Trophoblast cell (in vitro differentiated cells and primary cell): ENCODE measurements at regions not wholly inside any gene's neighbourhood (a gene's known extent, or its start where the extent isn't known, plus 50 kb on each side); places are given as distances from the start of the nearest gene placed in this dataset.

Source experiments
- DNase-seq, 2 donors: peaks; one replicate each; pipeline ENCODE4 v3.0.0-alpha.2; 2016
- H2AFZ ChIP-seq: 2 replicates; pipeline ENCODE4 v1.6.1; 2013; ENCODE audit warnings: low read length, moderate library complexity, mild to moderate bottlenecking; ENCODE audit not compliant: insufficient read depth, poor library complexity
- H2AK5ac ChIP-seq: 2 replicates; pipeline ENCODE4 v1.6.1; 2013; ENCODE audit warnings: mild to moderate bottlenecking, low read length
- H2BK120ac ChIP-seq: 2 replicates; pipeline ENCODE4 v1.6.1; 2013; ENCODE audit warnings: low read length, mild to moderate bottlenecking, moderate library complexity; ENCODE audit not compliant: insufficient read depth, poor library complexity
- H2BK12ac ChIP-seq: 2 replicates; pipeline ENCODE4 v1.6.1; 2013; ENCODE audit warnings: mild to moderate bottlenecking, low read length, moderate library complexity
- H2BK5ac ChIP-seq: 2 replicates; pipeline ENCODE4 v1.6.1; 2013; ENCODE audit warnings: low read length, low read depth, moderate library complexity, mild to moderate bottlenecking; ENCODE audit not compliant: poor library complexity
- H3K14ac ChIP-seq: 2 replicates; pipeline ENCODE4 v1.6.1; 2013; ENCODE audit warnings: mild to moderate bottlenecking, low read length
- H3K18ac ChIP-seq: 2 replicates; pipeline ENCODE4 v1.6.1; 2013; ENCODE audit warnings: mild to moderate bottlenecking, low read length
- H3K23ac ChIP-seq: 2 replicates; pipeline ENCODE4 v1.6.1; 2013; ENCODE audit warnings: low read length
- H3K27ac ChIP-seq: 2 replicates; pipeline ENCODE4 v1.5.1; 2013; ENCODE audit warnings: low read depth, mild to moderate bottlenecking, inconsistent platforms, low read length, moderate library complexity
- H3K27me3 ChIP-seq: 2 replicates; pipeline ENCODE4 v1.6.1; 2013; ENCODE audit warnings: inconsistent platforms, mild to moderate bottlenecking, low read length, moderate library complexity; ENCODE audit not compliant: insufficient read depth
- H3K36me3 ChIP-seq, 2 experiments: 1 replicate in 1 of 2; 2 replicates in 1 of 2; pipeline ENCODE4 v1.6.1; 2013; ENCODE audit warnings: low read length in 2 of 2, mild to moderate bottlenecking in 2 of 2, moderate library complexity in 1 of 2; ENCODE audit not compliant: insufficient read depth in 2 of 2, control insufficient read depth in 1 of 2
- H3K4ac ChIP-seq: 2 replicates; pipeline ENCODE4 v1.6.1; 2013; ENCODE audit warnings: low read depth, mild to moderate bottlenecking, low read length, moderate library complexity
- H3K4me1 ChIP-seq, 2 experiments: 1 replicate in 1 of 2; 2 replicates in 1 of 2; pipeline ENCODE4 v1.6.1; 2013; ENCODE audit warnings: low read length in 2 of 2, mild to moderate bottlenecking in 2 of 2, moderate library complexity in 1 of 2; ENCODE audit not compliant: insufficient read depth in 2 of 2, control insufficient read depth in 1 of 2
- H3K4me2 ChIP-seq: 2 replicates; pipeline ENCODE4 v1.6.1; 2013; ENCODE audit warnings: inconsistent platforms, mild to moderate bottlenecking, low read length, moderate library complexity
- H3K4me3 ChIP-seq: 2 replicates; pipeline ENCODE4 v1.5.1; 2013; ENCODE audit warnings: mild to moderate bottlenecking, low read depth, low read length, inconsistent platforms
- H3K79me1 ChIP-seq: one replicate; pipeline ENCODE4 v1.6.1; 2013; ENCODE audit warnings: low read length
- H3K79me2 ChIP-seq: 2 replicates; pipeline ENCODE4 v1.6.1; 2013; ENCODE audit warnings: low read length, mild to moderate bottlenecking; ENCODE audit not compliant: control insufficient read depth, insufficient read depth, poor library complexity
- H3K9ac ChIP-seq: 2 replicates; pipeline ENCODE4 v1.6.1; 2013; ENCODE audit warnings: mild to moderate bottlenecking, low read length
- H3K9me3 ChIP-seq: 2 replicates; pipeline ENCODE4 v1.6.1; 2013; ENCODE audit warnings: low read depth, mild to moderate bottlenecking, control low read depth, inconsistent platforms, low read length; ENCODE audit not compliant: insufficient read depth
- H4K12ac ChIP-seq: 2 replicates; pipeline ENCODE4 v1.6.1; 2013; ENCODE audit warnings: low read depth, mild to moderate bottlenecking, low read length, moderate library complexity
- H4K8ac ChIP-seq: 2 replicates; pipeline ENCODE4 v1.6.1; 2013; ENCODE audit warnings: low read depth, mild to moderate bottlenecking, low read length, moderate library complexity
- H4K91ac ChIP-seq: one replicate; pipeline ENCODE4 v1.6.1; 2013; ENCODE audit warnings: low read depth, mild to moderate bottlenecking, low read length, moderate library complexity
- WGBS: extraction: QIAGEN DNeasy Blood & Tissue Kit; methylation state at CpG from one replicate; pipeline ENCODE4 v1.1.7; 2013; ENCODE audit warnings: missing lambda C conversion rate; ENCODE audit not compliant: insufficient read length, insufficient coverage; ENCODE audit errors: extremely low coverage; 5-methylcytosine and 5-hydroxymethylcytosine counted together

DNA sequence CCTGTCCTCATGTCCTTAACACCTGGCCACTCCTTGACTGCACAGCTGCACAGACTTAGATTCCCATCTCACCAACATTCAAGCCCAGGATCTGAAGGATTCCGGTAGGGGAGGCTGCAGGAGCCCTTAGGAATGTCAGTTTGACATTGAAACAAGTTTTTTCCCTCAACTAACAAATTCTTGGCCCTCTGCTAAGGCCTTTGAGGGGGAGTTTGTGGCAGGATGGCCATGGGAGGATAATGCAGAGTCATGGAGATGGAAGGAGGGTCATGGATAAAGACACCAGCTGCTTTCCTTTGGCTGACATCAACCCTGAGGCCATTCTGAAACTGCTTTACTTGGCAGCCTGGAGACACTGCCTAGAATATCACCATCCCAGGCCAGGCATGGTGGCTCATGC is 63.4 kb upstream of the PPP2R5A start:
- Histone ChIP-seq H3K27me3 (no peaks in the 10 kb centered on the region), H3K79me1 (no peaks in the 10 kb centered on the region), H4K91ac (no peak overlapping the region), H3K9ac (no peak overlapping the region), H3K23ac (no peak overlapping the region), H3K36me3 (no peaks in the 10 kb centered on the region), H3K14ac (no peak overlapping the region), H3K18ac (no peak overlapping the region), H3K79me2 (no peaks in the 10 kb centered on the region), H2BK5ac (no peak overlapping the region), H2AFZ (no peak overlapping the region), H3K4me1 (peaks cover 2 to 4% of the 10 kb centered on the region in 2 experiments), H2AK5ac (no peak overlapping the region), H2BK120ac (no peak overlapping the region), H3K4me3 (no peak overlapping the region), H3K9me3 (no peaks in the 10 kb centered on the region), H2BK12ac (no peak overlapping the region), H3K27ac (no peak overlapping the region), H3K4ac (no peak overlapping the region), H4K8ac (no peak overlapping the region), H4K12ac (no peak overlapping the region), H3K4me2 (no peak overlapping the region)
- WGBS = no CpG with 5 or more reads among the region's 1 CpG
- DNase-seq = peak; percentile 60 to 84

DNA sequence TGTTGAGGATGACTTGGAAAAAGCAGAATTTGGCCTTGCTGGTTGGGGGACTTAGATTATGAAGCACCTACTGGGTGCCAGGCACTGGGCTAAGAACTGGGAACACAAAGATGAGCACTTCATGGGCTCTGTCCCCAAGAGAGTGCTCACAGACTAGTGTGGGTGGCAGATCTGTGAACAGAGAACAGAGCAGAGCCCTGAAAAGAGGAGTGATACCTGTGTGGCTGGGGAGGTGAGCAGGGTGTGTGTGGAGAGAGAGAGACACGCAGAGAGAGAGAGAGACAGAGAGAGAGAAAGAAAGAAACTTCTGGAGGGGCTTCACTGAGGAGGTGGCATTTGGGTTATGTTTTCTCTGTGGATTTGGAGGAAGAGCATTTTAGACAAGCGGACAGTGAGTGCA is 61.1 kb upstream of the PPP2R5A start:
- no peak overlapping the region for H2BK120ac ChIP-seq
- WGBS = no CpG with 5 or more reads among the region's 2 CpGs
- no peak for DNase-seq

GRCh38 chr1:212225416-212225815 is 59.8 kb upstream of the PPP2R5A start:
- no peak overlapping the region for H2BK12ac ChIP-seq
- H2BK5ac ChIP-seq = no peak overlapping the region
- no peak overlapping the region for H3K18ac ChIP-seq
- no peak overlapping the region for H3K23ac ChIP-seq
- H3K4ac ChIP-seq = no peak overlapping the region
- H2BK120ac ChIP-seq = no peak overlapping the region
- H3K14ac ChIP-seq = no peak overlapping the region
- H3K4me3 ChIP-seq = no peak overlapping the region
- H4K12ac ChIP-seq = no peak overlapping the region
- DNase-seq = no peak
- no peak overlapping the region for H3K4me2 ChIP-seq
- no peaks in the 10 kb centered on the region for H3K4me1 ChIP-seq
- H2AK5ac ChIP-seq = no peak overlapping the region
- H4K8ac ChIP-seq = no peak overlapping the region
- no peaks in the 10 kb centered on the region for H3K9me3 ChIP-seq
- no peak overlapping the region for H4K91ac ChIP-seq
- H2AFZ ChIP-seq = no peak overlapping the region
- H3K27me3 ChIP-seq = no peaks in the 10 kb centered on the region
- no peak overlapping the region for H3K27ac ChIP-seq
- H3K79me1 ChIP-seq = no peaks in the 10 kb centered on the region
- H3K36me3 ChIP-seq = no peaks in the 10 kb centered on the region
- no CpG with 5 or more reads among the region's 6 CpGs for WGBS
- H3K9ac ChIP-seq = no peak overlapping the region
- no peaks in the 10 kb centered on the region for H3K79me2 ChIP-seq

More for the DNA sequence above, 61.1 kb upstream of the PPP2R5A start:
- H3K27ac ChIP-seq = no peak overlapping the region
- H3K79me1 ChIP-seq = no peaks in the 10 kb centered on the region
- no peak overlapping the region for H3K4me2 ChIP-seq
- no peak overlapping the region for H3K4ac ChIP-seq
- H2BK5ac ChIP-seq = no peak overlapping the region
- no peaks in the 10 kb centered on the region for H3K36me3 ChIP-seq
- H2AFZ ChIP-seq = no peak overlapping the region
- H3K14ac ChIP-seq = no peak overlapping the region
- no peak overlapping the region for H4K8ac ChIP-seq
- no peak overlapping the region for H4K12ac ChIP-seq
- H3K79me2 ChIP-seq = no peaks in the 10 kb centered on the region
- H3K4me3 ChIP-seq = no peak overlapping the region
- no peak overlapping the region for H3K23ac ChIP-seq
- no peak overlapping the region for H2BK12ac ChIP-seq
- peaks cover 2 to 4% of the 10 kb centered on the region in 2 experiments for H3K4me1 ChIP-seq
- no peaks in the 10 kb centered on the region for H3K9me3 ChIP-seq
- H3K18ac ChIP-seq = no peak overlapping the region
- H2AK5ac ChIP-seq = no peak overlapping the region
- H3K9ac ChIP-seq = no peak overlapping the region
- no peaks in the 10 kb centered on the region for H3K27me3 ChIP-seq
- H4K91ac ChIP-seq = no peak overlapping the region

- no peak overlapping the region for H4K91ac ChIP-seq
- no peak overlapping the region for H3K4me3 ChIP-seq
- WGBS = no CpG with 5 or more reads among the region's 4 CpGs
- no peak overlapping the region for H3K9ac ChIP-seq
- H3K4ac ChIP-seq = no peak overlapping the region
- H3K27ac ChIP-seq = no peak overlapping the region
- H3K79me1 ChIP-seq = no peaks in the 10 kb centered on the region
- no peak overlapping the region for H3K23ac ChIP-seq
- no peaks in the 10 kb centered on the region for H3K36me3 ChIP-seq
- no peak overlapping the region for H4K12ac ChIP-seq
- no peak overlapping the region for H3K4me2 ChIP-seq
- no peaks in the 10 kb centered on the region for H3K9me3 ChIP-seq
- DNase-seq = no peak
- H3K4me1 ChIP-seq = no peaks in the 10 kb centered on the region
- no peak overlapping the region for H2BK12ac ChIP-seq
- no peak overlapping the region for H2BK120ac ChIP-seq
- no peaks in the 10 kb centered on the region for H3K27me3 ChIP-seq
- H4K8ac ChIP-seq = no peak overlapping the region
- H2AFZ ChIP-seq = no peak overlapping the region
- H3K14ac ChIP-seq = no peak overlapping the region
- H2AK5ac ChIP-seq = no peak overlapping the region
- H3K18ac ChIP-seq = no peak overlapping the region
- no peaks in the 10 kb centered on the region for H3K79me2 ChIP-seq
- no peak overlapping the region for H2BK5ac ChIP-seq
Observed at GRCh38 chr1:212225871-212226302, 59.3 kb upstream of the PPP2R5A start.
